Activated B cell treated with CpG ODN at 0.5 μM for 24 hours (primary cell): ENCODE measurements at regions not wholly inside any gene's neighbourhood (a gene's known extent, or its start where the extent isn't known, plus 50 kb on each side); places are given as distances from the start of the nearest gene placed in this dataset.

Source experiments
- ATAC-seq: fragments of 200-7000 bp; cut with Tn5 transposase; one replicate; pipeline ENCODE4 v1.10.0; 2021; ENCODE audit warnings: low read depth, mild to moderate bottlenecking, moderate library complexity
- CTCF ChIA-PET: fragments of 350-600 bp; sonication (Branson Sonifier 250); formaldehyde crosslinking; loops from one replicate; lab custom pipeline; 2021; ENCODE audit warnings: antibody characterized with exemption; lab: Charles Lee
- POLR2A ChIA-PET: fragments of 350-600 bp; sonication (Branson Sonifier 250); formaldehyde crosslinking; loops from one replicate; lab custom pipeline; 2021; ENCODE audit warnings: antibody characterized with exemption; lab: Charles Lee
- DNase-seq: peaks from one replicate; pipeline ENCODE4 v3.0.0; 2022
- H3K27ac Mint-ChIP-seq: one replicate; pipeline ENCODE4 v1.8.0; 2020; ENCODE audit warnings: mixed read lengths
- H3K27me3 Mint-ChIP-seq: one replicate; pipeline ENCODE4 v1.8.0; 2021; ENCODE audit warnings: mixed read lengths
- H3K36me3 Mint-ChIP-seq: one replicate; pipeline ENCODE4 v1.8.0; 2021; ENCODE audit warnings: low read depth, mixed read lengths
- H3K4me1 Mint-ChIP-seq: one replicate; pipeline ENCODE4 v1.8.0; 2021; ENCODE audit warnings: mixed read lengths
- H3K4me3 Mint-ChIP-seq: one replicate; pipeline ENCODE4 v1.8.0; 2020; ENCODE audit warnings: mild to moderate bottlenecking, mixed read lengths
- H3K9me3 Mint-ChIP-seq: one replicate; pipeline ENCODE4 v1.8.0; 2020; ENCODE audit warnings: mixed read lengths
- CTCF ChIP-seq: fragments of 200-600 bp; IDR thresholded peaks from one replicate; pipeline ENCODE4 v1.8.0; 2022; ENCODE audit warnings: antibody characterized with exemption, mild to moderate bottlenecking
- intact Hi-C: fragments of 100-400 bp; cut with micrococcal nuclease; formaldehyde crosslinking; loops from one replicate; pipeline ENCODE4 v1.15.1; 2024

- no peaks in the 10 kb centered on the region for H3K4me1 Mint-ChIP-seq
- no peak overlapping the region for H3K27ac Mint-ChIP-seq
- no peak for ATAC-seq
- no peak overlapping the region for H3K4me3 Mint-ChIP-seq
- H3K36me3 Mint-ChIP-seq: no peaks in the 10 kb centered on the region
- H3K27me3 Mint-ChIP-seq: no peaks in the 10 kb centered on the region
- DNase-seq: no peak
- ChIA-PET POLR2A (no interaction called here), CTCF (no interaction called here)
- no peak for TF ChIP-seq CTCF
- intact Hi-C loops: no loop called here
- no peaks in the 10 kb centered on the region for H3K9me3 Mint-ChIP-seq
Measured at GRCh38 chr1:239322369-239322768, 64.0 kb upstream of the CHRM3 start.

GRCh38 chr1:239321877-239322276 is 64.5 kb upstream of the CHRM3 start:
- CTCF ChIA-PET: no interaction called here

GRCh38 chr1:239317948-239318347 is 68.4 kb upstream of the CHRM3 start:
- Mint-ChIP-seq H3K9me3 (no peaks in the 10 kb centered on the region), H3K27ac (no peak overlapping the region), H3K36me3 (no peaks in the 10 kb centered on the region), H3K27me3 (no peaks in the 10 kb centered on the region), H3K4me3 (no peak overlapping the region), H3K4me1 (no peaks in the 10 kb centered on the region)
- TF ChIP-seq CTCF: no peak
- intact Hi-C loops: no loop called here
- POLR2A ChIA-PET: no interaction called here
- CTCF ChIA-PET: no interaction called here
- DNase-seq (no peak), ATAC-seq (no peak)

More at GRCh38 chr1:239321877-239322276, 64.5 kb upstream of the CHRM3 start:
- Mint-ChIP-seq H3K27ac (no peak overlapping the region), H3K9me3 (no peaks in the 10 kb centered on the region), H3K4me1 (no peaks in the 10 kb centered on the region), H3K4me3 (no peak overlapping the region), H3K27me3 (no peaks in the 10 kb centered on the region), H3K36me3 (no peaks in the 10 kb centered on the region)
- DNase-seq (no peak), ATAC-seq (no peak)
- intact Hi-C loops: no loop called here
- POLR2A ChIA-PET: no interaction called here
- TF ChIP-seq CTCF: no peak

GRCh38 chr1:239315631-239316217 is 70.6 kb upstream of the CHRM3 start:
- ChIA-PET POLR2A (no interaction called here), CTCF (no interaction called here)
- Mint-ChIP-seq H3K27me3 (no peaks in the 10 kb centered on the region), H3K9me3 (no peaks in the 10 kb centered on the region), H3K4me1 (no peaks in the 10 kb centered on the region), H3K4me3 (no peak overlapping the region), H3K27ac (no peak overlapping the region), H3K36me3 (no peaks in the 10 kb centered on the region)
- ATAC-seq (no peak), DNase-seq (no peak)
- intact Hi-C loops: no loop called here
- TF ChIP-seq CTCF: no peak

- H3K36me3 Mint-ChIP-seq: no peaks in the 10 kb centered on the region
- ChIA-PET POLR2A (no interaction called here), CTCF (no interaction called here)
- ATAC-seq (no peak), DNase-seq (no peak)
- H3K4me3 Mint-ChIP-seq: no peak overlapping the region
- TF ChIP-seq CTCF: no peak
- H3K27ac Mint-ChIP-seq: no peak overlapping the region
- H3K27me3 Mint-ChIP-seq: no peaks in the 10 kb centered on the region
- H3K9me3 Mint-ChIP-seq: no peaks in the 10 kb centered on the region
- no peaks in the 10 kb centered on the region for H3K4me1 Mint-ChIP-seq
- intact Hi-C loops: no loop called here
Measured at GRCh38 chr1:239311331-239311730, 75.0 kb upstream of the CHRM3 start.
